Kidney epithelial cell (primary cell): ENCODE measurements at regions not wholly inside any gene's neighbourhood (a gene's known extent, or its start where the extent isn't known, plus 50 kb on each side); places are given as distances from the start of the nearest gene placed in this dataset.

Source experiments
- DNase-seq: peaks from one replicate; pipeline ENCODE4 v3.0.0-alpha.2; 2010; ENCODE audit warnings: low read depth
- H3K27me3 ChIP-seq: 2 replicates; pipeline ENCODE4 v1.6.0; 2011; ENCODE audit warnings: low read length; ENCODE audit not compliant: control insufficient read depth, insufficient read depth
- H3K36me3 ChIP-seq: 2 replicates; pipeline ENCODE4 v1.5.1; 2011; ENCODE audit warnings: low read length; ENCODE audit not compliant: control insufficient read depth, insufficient read depth
- H3K4me3 ChIP-seq: 2 replicates; pipeline ENCODE4 v1.5.1; 2011; ENCODE audit warnings: low read depth, mild to moderate bottlenecking, control low read depth, low read length
- TF ChIP-seq, protein P1 (sequence below): IDR thresholded peaks from 2 replicates; pipeline ENCODE4 v1.5.1; 2011; ENCODE audit warnings: mild to moderate bottlenecking, moderate library complexity, low read length, control low read depth, inconsistent platforms; ENCODE audit not compliant: insufficient read depth, poor library complexity, severe bottlenecking

DNA sequence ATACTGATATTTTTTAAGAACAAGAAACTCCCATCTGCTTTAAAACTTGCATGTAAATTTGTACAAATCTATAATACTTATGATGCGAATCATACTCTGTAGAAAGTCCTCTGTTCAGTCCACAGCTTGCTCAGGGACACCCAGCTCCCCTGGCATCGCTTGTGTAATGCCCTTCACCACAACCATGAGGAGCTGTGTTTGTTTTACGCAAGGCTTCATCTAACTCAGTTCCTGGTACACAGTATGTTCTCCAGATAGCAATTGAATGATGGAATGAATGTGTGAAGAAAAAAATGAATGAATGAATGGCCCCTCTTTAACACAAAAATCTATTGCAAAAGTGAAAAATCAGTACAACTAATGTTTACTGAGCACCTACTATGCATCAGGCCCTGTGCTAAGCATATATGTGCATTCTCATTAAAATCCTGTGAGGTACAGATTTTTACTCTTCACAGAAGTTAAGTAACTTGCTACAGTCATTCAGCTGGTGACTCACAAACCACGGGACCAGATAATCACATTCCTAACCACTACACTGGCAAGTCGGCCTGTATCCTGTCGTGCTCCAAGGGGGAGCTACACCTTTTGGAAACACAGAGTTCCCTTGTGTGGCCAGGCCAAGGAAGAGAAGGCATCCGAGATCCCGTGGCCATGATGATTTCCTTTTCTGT is 58.7 kb upstream of the KDR start:
- Histone ChIP-seq H3K4me3 (no peak overlapping the region), H3K36me3 (no peaks in the 10 kb centered on the region), H3K27me3 (no peaks in the 10 kb centered on the region)
- peak; percentile 98 for DNase-seq
- TF ChIP-seq, protein P1, sequence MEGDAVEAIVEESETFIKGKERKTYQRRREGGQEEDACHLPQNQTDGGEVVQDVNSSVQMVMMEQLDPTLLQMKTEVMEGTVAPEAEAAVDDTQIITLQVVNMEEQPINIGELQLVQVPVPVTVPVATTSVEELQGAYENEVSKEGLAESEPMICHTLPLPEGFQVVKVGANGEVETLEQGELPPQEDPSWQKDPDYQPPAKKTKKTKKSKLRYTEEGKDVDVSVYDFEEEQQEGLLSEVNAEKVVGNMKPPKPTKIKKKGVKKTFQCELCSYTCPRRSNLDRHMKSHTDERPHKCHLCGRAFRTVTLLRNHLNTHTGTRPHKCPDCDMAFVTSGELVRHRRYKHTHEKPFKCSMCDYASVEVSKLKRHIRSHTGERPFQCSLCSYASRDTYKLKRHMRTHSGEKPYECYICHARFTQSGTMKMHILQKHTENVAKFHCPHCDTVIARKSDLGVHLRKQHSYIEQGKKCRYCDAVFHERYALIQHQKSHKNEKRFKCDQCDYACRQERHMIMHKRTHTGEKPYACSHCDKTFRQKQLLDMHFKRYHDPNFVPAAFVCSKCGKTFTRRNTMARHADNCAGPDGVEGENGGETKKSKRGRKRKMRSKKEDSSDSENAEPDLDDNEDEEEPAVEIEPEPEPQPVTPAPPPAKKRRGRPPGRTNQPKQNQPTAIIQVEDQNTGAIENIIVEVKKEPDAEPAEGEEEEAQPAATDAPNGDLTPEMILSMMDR: peak; percentile 1

DNA sequence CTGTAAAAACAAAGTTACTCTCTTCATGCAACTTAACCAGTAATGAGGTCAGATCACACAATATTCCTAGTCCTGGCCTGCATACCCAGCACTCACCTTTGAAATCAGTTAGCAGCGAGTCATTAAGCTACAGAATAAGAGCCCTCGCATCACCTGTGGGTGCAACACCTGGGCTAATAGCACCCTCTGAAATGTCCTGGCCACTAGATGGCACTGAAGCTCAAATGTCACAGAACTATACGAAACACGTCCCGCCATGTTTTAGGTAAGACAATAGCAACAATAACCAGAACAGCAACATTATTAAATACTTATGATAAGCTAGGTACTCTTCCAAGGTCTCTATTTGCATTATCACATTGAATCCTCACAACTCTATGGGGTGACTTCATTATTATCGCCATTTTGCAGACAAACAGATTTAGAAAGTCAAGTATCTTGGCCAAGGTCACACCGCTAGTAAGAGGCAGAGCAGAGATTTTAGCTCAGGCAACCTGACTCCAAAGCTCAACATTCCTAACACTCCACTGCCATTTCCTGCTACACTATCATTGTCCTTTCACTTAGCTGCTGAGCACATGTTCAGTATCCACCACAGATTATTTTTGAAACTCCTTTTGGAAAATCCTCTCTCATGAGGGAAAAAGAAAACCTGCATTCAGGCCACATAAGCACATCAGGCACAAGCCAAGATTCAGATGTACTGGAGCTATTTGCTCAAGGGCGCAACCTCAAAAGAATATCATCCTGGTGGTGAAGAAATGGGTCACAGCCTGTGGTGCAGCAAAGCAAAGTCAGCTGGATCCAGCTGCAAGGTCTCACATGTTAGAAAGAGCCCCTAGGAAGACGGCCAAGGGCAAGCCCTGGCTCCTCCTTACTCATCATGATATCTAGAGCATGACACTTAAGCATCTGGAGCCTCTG is 59.5 kb upstream of the KDR start:
- no peaks in the 10 kb centered on the region for H3K27me3 ChIP-seq
- no peak for DNase-seq
- TF ChIP-seq, protein P1: peak; percentile 44
- H3K36me3 ChIP-seq: no peaks in the 10 kb centered on the region
- no peak overlapping the region for H3K4me3 ChIP-seq

DNA sequence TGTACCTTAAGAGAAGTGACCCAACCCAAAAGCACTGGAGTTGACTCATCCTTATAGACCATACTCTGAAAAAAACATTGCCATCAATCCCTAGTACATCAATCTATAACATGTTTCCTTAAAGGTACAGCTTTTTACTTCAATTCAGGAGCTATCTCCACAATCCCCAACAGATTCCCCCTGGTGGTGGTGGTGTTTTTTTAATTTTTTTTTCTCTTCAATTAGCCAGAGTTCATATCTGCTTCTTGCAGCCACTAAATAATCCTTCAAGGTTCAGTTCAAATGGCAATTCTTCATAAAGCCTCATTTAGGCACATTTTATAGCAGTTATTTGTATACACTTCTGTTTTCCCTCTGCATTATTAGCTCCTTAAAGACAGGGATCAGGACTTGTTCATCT is 60.7 kb upstream of the KDR start:
- no peaks in the 10 kb centered on the region for H3K36me3 ChIP-seq
- no peak for DNase-seq
- no peaks in the 10 kb centered on the region for H3K27me3 ChIP-seq
- no peak overlapping the region for H3K4me3 ChIP-seq
- TF ChIP-seq, protein P1: no peak

DNA sequence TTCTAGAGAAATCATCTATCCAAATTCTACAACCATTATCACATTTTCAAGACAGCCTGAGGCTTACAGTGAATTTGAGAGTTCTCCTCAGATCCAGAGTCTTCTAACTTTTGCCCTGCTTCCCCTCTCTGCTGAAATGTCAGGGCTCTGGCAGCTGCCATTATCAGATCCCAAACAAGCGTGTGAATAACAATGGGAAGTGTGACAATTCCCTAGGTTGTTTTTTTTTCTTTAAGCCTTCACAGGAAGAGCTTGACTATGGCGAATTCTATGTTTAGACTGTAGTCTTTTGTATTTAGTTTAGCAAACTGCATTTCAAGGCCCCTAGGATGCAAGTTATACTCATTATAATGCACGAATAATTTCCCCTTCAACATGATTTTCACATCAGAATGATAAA is 61.3 kb upstream of the KDR start:
- Histone ChIP-seq H3K4me3 (no peak overlapping the region), H3K27me3 (no peaks in the 10 kb centered on the region), H3K36me3 (no peaks in the 10 kb centered on the region)
- DNase-seq: no peak
- TF ChIP-seq, protein P1: no peak

DNA sequence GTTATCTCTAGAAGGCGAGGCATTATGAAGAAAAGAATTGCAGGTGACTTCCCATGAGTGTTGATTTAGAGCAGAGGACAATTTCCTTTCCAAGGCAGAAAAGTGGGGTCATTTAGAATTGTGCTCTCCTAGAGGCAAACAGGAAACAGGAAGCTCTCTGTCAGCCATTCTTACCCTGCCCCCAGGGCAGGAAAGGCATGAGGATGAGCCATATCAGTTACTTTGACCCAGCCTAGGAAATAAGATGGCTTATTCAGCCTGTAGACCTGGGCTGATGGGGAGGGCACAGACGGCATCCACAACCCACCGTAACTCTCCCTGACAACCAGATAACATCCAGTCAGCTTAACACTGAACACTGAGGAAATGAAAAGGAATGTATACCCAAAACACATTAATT is 88.8 kb upstream of the KDR start:
- DNase-seq: no peak
- no peaks in the 10 kb centered on the region for H3K36me3 ChIP-seq
- no peaks in the 10 kb centered on the region for H3K27me3 ChIP-seq
- TF ChIP-seq, protein P1: no peak
- no peak overlapping the region for H3K4me3 ChIP-seq
